CD8-positive, alpha-beta memory T cell (primary cell): ENCODE measurements at regions not wholly inside any gene's neighbourhood (a gene's known extent, or its start where the extent isn't known, plus 50 kb on each side); places are given as distances from the start of the nearest gene placed in this dataset.
A peak's percentile ranks its signal among the peaks of the same experiment; 100 is the strongest.
"Not testable (repeated sequence)": the region's sequence is repeated elsewhere in the genome, so short reads cannot be mapped to it uniquely, and the experiment has no call there.

Source experiments
- CTCF ChIA-PET: fragments of 350-600 bp; sonication (Branson Sonifier 250); formaldehyde crosslinking; loops from one replicate; lab custom pipeline; 2021; ENCODE audit warnings: antibody characterized with exemption; lab: Charles Lee
- POLR2A ChIA-PET: fragments of 350-600 bp; sonication (Branson Sonifier 250); formaldehyde crosslinking; loops from one replicate; lab custom pipeline; 2021; ENCODE audit warnings: antibody characterized with exemption; lab: Charles Lee
- DNase-seq, 5 donors: peaks; one replicate each; pipeline versions ENCODE4 v3.0.0 to v3.0.0-alpha.2; 2020 to 2022; ENCODE audit warnings: mixed read lengths in 1 of 5
- H3K27ac ChIP-seq: one replicate; pipeline ENCODE4 v1.7.0; 2013; ENCODE audit warnings: low read depth, mild to moderate bottlenecking, low read length, moderate library complexity
- H3K27me3 ChIP-seq: 2 replicates; pipeline ENCODE4 v1.7.0; 2013; ENCODE audit warnings: low read length, mild to moderate bottlenecking; ENCODE audit not compliant: insufficient read depth, poor library complexity, severe bottlenecking
- H3K36me3 ChIP-seq: 2 replicates; pipeline ENCODE4 v1.7.0; 2013; ENCODE audit warnings: mild to moderate bottlenecking, low read length, moderate library complexity; ENCODE audit not compliant: insufficient read depth
- H3K4me1 ChIP-seq: 2 replicates; pipeline ENCODE4 v1.7.0; 2013; ENCODE audit warnings: mild to moderate bottlenecking, low read length, moderate library complexity; ENCODE audit not compliant: insufficient read depth
- H3K4me3 ChIP-seq: 2 replicates; pipeline ENCODE4 v1.7.0; 2013; ENCODE audit warnings: mild to moderate bottlenecking, low read length
- H3K9me3 ChIP-seq: 2 replicates; pipeline ENCODE4 v1.7.0; 2013; ENCODE audit warnings: mild to moderate bottlenecking, low read length
- H3K27ac Mint-ChIP-seq, 8 donors: one replicate each; pipeline ENCODE4 v1.8.0; 2020 to 2021; ENCODE audit warnings: mixed read lengths in 8 of 8, mild to moderate bottlenecking in 6 of 8, inconsistent platforms in 3 of 8, moderate library complexity in 3 of 8
- H3K27me3 Mint-ChIP-seq, 2 donors: one replicate each; pipeline ENCODE4 v1.8.0; 2020 to 2021; ENCODE audit warnings: mixed read lengths in 2 of 2, mild to moderate bottlenecking in 1 of 2, moderate library complexity in 1 of 2
- H3K36me3 Mint-ChIP-seq, 3 donors: one replicate each; pipeline ENCODE4 v1.8.0; 2020 to 2021; ENCODE audit warnings: mixed read lengths in 3 of 3, inconsistent platforms in 1 of 3, mild to moderate bottlenecking in 1 of 3
- H3K4me1 Mint-ChIP-seq, 3 donors: one replicate each; pipeline ENCODE4 v1.8.0; 2020 to 2021; ENCODE audit warnings: mixed read lengths in 3 of 3, inconsistent platforms in 1 of 3, mild to moderate bottlenecking in 1 of 3
- H3K4me3 Mint-ChIP-seq, 7 donors: one replicate each; pipeline ENCODE4 v1.8.0; 2020 to 2021; ENCODE audit warnings: mixed read lengths in 7 of 7, mild to moderate bottlenecking in 6 of 7, moderate library complexity in 4 of 7, inconsistent platforms in 2 of 7
- H3K9me3 Mint-ChIP-seq, 5 donors: one replicate each; pipeline ENCODE4 v1.8.0; 2020 to 2022; ENCODE audit warnings: mixed read lengths in 5 of 5, mild to moderate bottlenecking in 3 of 5, moderate library complexity in 2 of 5, inconsistent platforms in 1 of 5

- Mint-ChIP-seq H3K27me3 (peaks cover 13 to 18% of the 10 kb centered on the region in 2 donors), H3K4me3 (no peak overlapping the region), H3K27ac (no peak overlapping the region), H3K36me3 (peaks cover 0 to 1% (median 0%) of the 10 kb centered on the region in 3 donors), H3K9me3 (peaks cover 6 to 14% (median 9%) of the 10 kb centered on the region in 5 donors), H3K4me1 (no peaks in the 10 kb centered on the region)
- ChIA-PET POLR2A (no interaction called here), CTCF (no interaction called here)
- Histone ChIP-seq H3K9me3 (no peaks in the 10 kb centered on the region), H3K27ac (no peak overlapping the region), H3K27me3 (no peaks in the 10 kb centered on the region), H3K4me3 (no peak overlapping the region), H3K4me1 (no peaks in the 10 kb centered on the region), H3K36me3 (no peaks in the 10 kb centered on the region)
- no peak for DNase-seq
These were observed 440.9 kb downstream of the DIRAS2 start for GRCh38 chr9:90201766-90202165.

- CTCF ChIA-PET: no interaction called here
- peaks cover 0 to 6% (median 4%) of the 10 kb centered on the region in 5 donors for H3K9me3 Mint-ChIP-seq
- H3K4me1 ChIP-seq: no peaks in the 10 kb centered on the region
- H3K9me3 ChIP-seq: no peaks in the 10 kb centered on the region
- H3K27me3 ChIP-seq: no peaks in the 10 kb centered on the region
- DNase-seq: no peak
- H3K27ac Mint-ChIP-seq: no peak overlapping the region
- H3K27me3 Mint-ChIP-seq: peaks cover 13 to 18% of the 10 kb centered on the region in 2 donors
- H3K27ac ChIP-seq: no peak overlapping the region
- H3K36me3 Mint-ChIP-seq: no peaks in the 10 kb centered on the region
- H3K4me3 Mint-ChIP-seq: no peak overlapping the region
- no peaks in the 10 kb centered on the region for H3K4me1 Mint-ChIP-seq
- POLR2A ChIA-PET: no interaction called here
- no peaks in the 10 kb centered on the region for H3K36me3 ChIP-seq
- no peak overlapping the region for H3K4me3 ChIP-seq
These were observed 438.3 kb downstream of the DIRAS2 start for GRCh38 chr9:90204128-90204831.

GRCh38 chr9:90213045-90213444 is 429.6 kb downstream of the DIRAS2 start:
- H3K27me3 ChIP-seq, H3K27ac Mint-ChIP-seq, H3K9me3 Mint-ChIP-seq, H3K36me3 ChIP-seq, H3K4me1 ChIP-seq, H3K4me1 Mint-ChIP-seq, CTCF ChIA-PET, H3K36me3 Mint-ChIP-seq, H3K9me3 ChIP-seq, DNase-seq, H3K4me3 Mint-ChIP-seq, POLR2A ChIA-PET, H3K4me3 ChIP-seq, H3K27ac ChIP-seq: not testable (repeated sequence)
- peaks cover 0 to 22% of the 10 kb centered on the region in 2 donors for H3K27me3 Mint-ChIP-seq

- no peaks in the 10 kb centered on the region for H3K36me3 ChIP-seq
- H3K27me3 Mint-ChIP-seq: peaks cover 8 to 33% of the 10 kb centered on the region in 2 donors
- H3K4me1 Mint-ChIP-seq: peaks cover 0 to 3% (median 0%) of the 10 kb centered on the region in 3 donors
- no peaks in the 10 kb centered on the region for H3K27me3 ChIP-seq
- no peak overlapping the region for H3K4me3 Mint-ChIP-seq
- H3K36me3 Mint-ChIP-seq: no peaks in the 10 kb centered on the region
- no peaks in the 10 kb centered on the region for H3K9me3 ChIP-seq
- H3K27ac Mint-ChIP-seq: no peak overlapping the region
- H3K4me1 ChIP-seq: no peaks in the 10 kb centered on the region
- H3K9me3 Mint-ChIP-seq: peaks cover 0 to 2% (median 0%) of the 10 kb centered on the region in 5 donors
- H3K27ac ChIP-seq: no peak overlapping the region
- ChIA-PET CTCF (no interaction called here), POLR2A (no interaction called here)
- H3K4me3 ChIP-seq: no peak overlapping the region
- DNase-seq: peak in 2 of 5 donors; percentile 1 to 25
These were observed 423.0 kb downstream of the DIRAS2 start for GRCh38 chr9:90219548-90220118.

GRCh38 chr9:90221899-90222298 is 420.7 kb downstream of the DIRAS2 start:
- DNase-seq, CTCF ChIA-PET: not testable (repeated sequence)

GRCh38 chr9:90226839-90227338 is 415.7 kb downstream of the DIRAS2 start:
- H3K27me3 Mint-ChIP-seq, H3K9me3 Mint-ChIP-seq, H3K36me3 ChIP-seq, H3K27ac Mint-ChIP-seq, H3K4me3 ChIP-seq, CTCF ChIA-PET, H3K27me3 ChIP-seq, H3K9me3 ChIP-seq, POLR2A ChIA-PET, H3K27ac ChIP-seq, H3K36me3 Mint-ChIP-seq, H3K4me1 ChIP-seq, H3K4me3 Mint-ChIP-seq, H3K4me1 Mint-ChIP-seq: not testable (repeated sequence)
- DNase-seq: peak in 4 of 5 donors; percentile 7 to 61 (median 39)

More at GRCh38 chr9:90221899-90222298, 420.7 kb downstream of the DIRAS2 start:
- H3K36me3 ChIP-seq, H3K27me3 ChIP-seq, H3K9me3 Mint-ChIP-seq, H3K9me3 ChIP-seq, H3K36me3 Mint-ChIP-seq, POLR2A ChIA-PET, H3K27ac Mint-ChIP-seq, H3K4me1 Mint-ChIP-seq, H3K4me3 Mint-ChIP-seq, H3K4me1 ChIP-seq, H3K27ac ChIP-seq, H3K4me3 ChIP-seq: not testable (repeated sequence)
- peaks cover 8 to 23% of the 10 kb centered on the region in 2 donors for H3K27me3 Mint-ChIP-seq

GRCh38 chr9:90233081-90233480 is 409.5 kb downstream of the DIRAS2 start:
- H3K36me3 ChIP-seq, POLR2A ChIA-PET, H3K4me3 ChIP-seq, H3K27me3 Mint-ChIP-seq, H3K27ac ChIP-seq, H3K4me3 Mint-ChIP-seq, DNase-seq, H3K4me1 ChIP-seq, H3K27ac Mint-ChIP-seq, H3K9me3 Mint-ChIP-seq, H3K4me1 Mint-ChIP-seq, H3K36me3 Mint-ChIP-seq, H3K27me3 ChIP-seq, CTCF ChIA-PET, H3K9me3 ChIP-seq: not testable (repeated sequence)

GRCh38 chr9:90240541-90240940 is 402.1 kb downstream of the DIRAS2 start:
- H3K27ac ChIP-seq: no peak overlapping the region
- no peak for DNase-seq
- H3K4me3 ChIP-seq: no peak overlapping the region
- no peak overlapping the region for H3K4me3 Mint-ChIP-seq
- no peaks in the 10 kb centered on the region for H3K36me3 Mint-ChIP-seq
- H3K9me3 ChIP-seq: no peaks in the 10 kb centered on the region
- peaks cover 0 to 4% of the 10 kb centered on the region in 2 donors for H3K27me3 Mint-ChIP-seq
- H3K27me3 ChIP-seq: no peaks in the 10 kb centered on the region
- H3K4me1 ChIP-seq: no peaks in the 10 kb centered on the region
- no peak overlapping the region for H3K27ac Mint-ChIP-seq
- POLR2A ChIA-PET: no interaction called here
- no peaks in the 10 kb centered on the region for H3K9me3 Mint-ChIP-seq
- no peaks in the 10 kb centered on the region for H3K4me1 Mint-ChIP-seq
- CTCF ChIA-PET: no interaction called here
- no peaks in the 10 kb centered on the region for H3K36me3 ChIP-seq
